GM18867 (cell line): ENCODE measurements at regions not wholly inside any gene's neighbourhood (a gene's known extent, or its start where the extent isn't known, plus 50 kb on each side); places are given as distances from the start of the nearest gene placed in this dataset.
A peak's percentile ranks its signal among the peaks of the same experiment; 100 is the strongest.

Experiments used
- ATAC-seq: cut with Tn5 transposase; IDR thresholded peaks from one replicate; pipeline ENCODE4 v1.9.1; 2021; ENCODE audit warnings: mild to moderate bottlenecking, moderate library complexity; ENCODE audit not compliant: unreplicated experiment

GRCh38 chr2:136225950-136226835 is 108.2 kb upstream of the CXCR4 start:
- peak; percentile 79 for ATAC-seq

DNA sequence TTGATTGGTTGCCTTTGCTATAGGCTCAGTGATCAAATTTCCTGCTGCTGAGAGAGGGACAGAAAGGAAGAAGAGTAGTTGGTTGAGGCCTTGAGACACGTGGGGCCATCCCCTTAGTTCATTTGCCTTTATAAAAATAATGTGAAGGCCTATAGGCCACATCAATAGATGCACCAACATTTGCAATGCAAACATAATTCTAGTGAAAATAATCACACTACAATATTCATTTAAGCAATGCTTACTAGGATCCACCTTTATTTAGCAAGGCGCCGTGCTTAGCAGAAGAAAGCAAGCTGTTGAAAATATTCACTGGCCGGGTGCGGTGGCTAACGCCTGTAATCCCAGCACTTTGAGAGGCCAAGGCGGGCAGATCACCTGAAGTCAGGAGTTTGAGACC is 105.3 kb upstream of the CXCR4 start:
- no peak for ATAC-seq

DNA sequence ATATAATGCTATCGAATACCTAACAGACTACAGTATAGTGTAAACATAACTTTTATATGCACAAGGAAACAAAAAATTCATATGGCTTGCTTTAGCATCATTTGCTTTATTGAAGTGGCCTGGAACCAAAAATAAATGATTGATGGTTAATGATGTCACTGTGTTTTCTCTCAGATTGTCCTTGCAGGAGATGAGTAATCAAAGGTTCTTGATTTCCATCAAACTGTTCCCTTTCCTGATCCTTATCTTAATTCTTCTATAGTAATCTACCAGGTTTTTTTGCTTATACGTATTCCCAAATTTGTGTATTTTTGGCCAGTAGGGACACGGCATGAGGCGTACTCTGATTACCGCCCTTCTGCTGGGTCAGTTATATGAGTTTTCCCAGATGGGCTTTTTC is 104.9 kb upstream of the CXCR4 start:
- ATAC-seq: no peak

- no peak for ATAC-seq
Measured at GRCh38 chr2:136221026-136221425, 103.1 kb upstream of the CXCR4 start.

DNA sequence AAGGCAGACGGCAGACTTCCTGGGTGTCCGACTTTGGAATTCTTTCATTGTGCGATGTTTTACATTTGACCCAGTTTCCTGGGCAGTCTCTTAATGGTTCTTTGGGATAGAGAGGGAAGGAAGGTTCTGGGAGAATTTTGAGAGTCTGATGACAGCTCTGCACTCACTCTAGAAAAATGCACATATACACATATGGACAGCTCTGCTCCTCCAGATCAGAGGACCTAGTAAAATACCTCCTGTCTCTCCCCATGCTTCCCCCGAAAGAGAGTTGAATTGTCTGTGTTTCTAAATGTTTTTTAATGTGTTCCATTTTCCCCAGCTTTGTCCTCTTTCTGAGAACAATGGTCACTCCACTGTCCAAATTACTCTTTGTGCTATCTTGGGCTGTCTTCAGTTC is 102.0 kb upstream of the CXCR4 start:
- ATAC-seq: no peak

DNA sequence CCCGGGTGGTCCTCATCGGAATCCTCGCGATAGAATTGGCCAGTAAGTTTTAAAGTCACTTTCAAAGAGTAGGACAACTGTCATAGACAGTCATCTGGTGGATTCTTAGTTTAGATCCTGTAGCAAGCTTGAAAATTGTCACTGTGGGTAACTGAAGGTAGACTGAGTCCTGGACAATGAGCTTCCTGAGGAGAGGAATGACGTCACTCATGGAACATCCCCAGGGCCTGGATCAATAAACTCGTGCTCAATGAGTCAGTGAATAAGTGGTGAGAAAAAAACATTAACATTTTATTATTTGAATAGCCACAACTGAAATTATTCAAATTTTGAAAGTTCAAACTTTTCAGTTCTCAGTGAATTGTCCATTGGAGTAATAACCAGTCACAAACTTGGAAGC is 101.4 kb upstream of the CXCR4 start:
- ATAC-seq: no peak

- ATAC-seq: no peak
Measured at GRCh38 chr2:136217996-136218395, 100.0 kb upstream of the CXCR4 start.

GRCh38 chr2:136215908-136216472 is 98.0 kb upstream of the CXCR4 start:
- no peak for ATAC-seq

DNA sequence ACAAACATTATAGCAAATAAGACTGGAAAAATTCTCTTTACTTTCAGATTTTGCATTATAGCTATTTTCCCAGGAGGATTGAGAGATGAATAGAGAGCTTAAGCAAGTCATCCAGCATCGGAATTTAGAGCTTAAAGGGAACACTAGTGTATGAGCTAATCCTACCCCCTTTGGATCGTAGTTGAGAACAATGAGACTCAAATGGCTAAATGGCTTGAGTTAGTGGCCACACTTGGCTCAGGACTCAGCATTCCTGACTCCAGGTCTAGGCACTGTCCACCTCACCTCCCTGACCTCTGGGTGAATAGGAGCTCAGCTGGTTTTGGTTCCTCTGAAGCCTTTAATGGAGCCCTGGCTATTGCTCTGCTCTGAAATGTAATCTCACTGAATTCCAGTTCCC is 97.5 kb upstream of the CXCR4 start:
- ATAC-seq: no peak

DNA sequence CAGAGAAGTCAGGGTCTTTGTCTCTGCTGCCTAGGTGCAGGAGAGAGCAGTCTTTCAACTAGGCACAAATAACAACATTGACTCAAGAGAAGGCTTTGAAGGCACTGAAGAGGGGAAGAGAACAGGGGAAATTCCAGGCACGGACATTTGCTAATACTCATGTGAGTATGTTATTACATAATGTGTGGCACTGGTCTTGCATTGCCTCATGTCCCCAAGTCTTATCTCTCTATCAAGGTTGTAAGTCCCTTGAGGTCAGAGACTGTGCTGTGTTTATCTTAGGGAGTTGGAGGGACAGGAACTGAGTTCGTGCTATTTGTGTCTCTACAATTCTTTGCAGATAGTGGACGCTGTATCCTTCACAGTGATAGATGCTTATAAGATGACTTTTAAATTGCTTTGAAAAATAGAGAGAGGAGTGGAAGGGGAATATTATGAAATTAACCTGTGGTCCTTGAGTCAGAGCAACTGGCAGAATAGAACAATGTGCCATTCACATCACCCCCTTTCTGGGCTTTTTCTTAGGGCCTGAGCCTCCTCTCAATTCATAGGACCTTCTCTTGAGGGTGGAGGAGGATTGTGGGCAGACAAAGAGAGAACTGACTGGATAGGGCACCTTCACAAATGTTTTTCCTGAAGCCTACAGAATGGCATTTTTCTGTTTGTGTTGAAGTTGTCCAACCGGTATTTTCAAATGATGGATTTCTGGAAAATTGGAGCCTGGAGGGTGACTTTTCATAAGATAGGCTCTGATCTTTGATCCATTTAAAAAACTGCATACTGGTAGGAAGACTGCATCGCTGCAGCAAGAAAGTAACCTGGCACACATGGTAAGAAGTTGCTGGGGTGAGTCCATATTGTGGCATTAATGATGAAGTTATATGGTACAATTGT is 96.6 kb upstream of the CXCR4 start:
- no peak for ATAC-seq

- ATAC-seq: no peak
Measured at GRCh38 chr2:136213836-136214235, 95.9 kb upstream of the CXCR4 start.

GRCh38 chr2:136212426-136213378 is 94.8 kb upstream of the CXCR4 start:
- ATAC-seq: peak; percentile 74

DNA sequence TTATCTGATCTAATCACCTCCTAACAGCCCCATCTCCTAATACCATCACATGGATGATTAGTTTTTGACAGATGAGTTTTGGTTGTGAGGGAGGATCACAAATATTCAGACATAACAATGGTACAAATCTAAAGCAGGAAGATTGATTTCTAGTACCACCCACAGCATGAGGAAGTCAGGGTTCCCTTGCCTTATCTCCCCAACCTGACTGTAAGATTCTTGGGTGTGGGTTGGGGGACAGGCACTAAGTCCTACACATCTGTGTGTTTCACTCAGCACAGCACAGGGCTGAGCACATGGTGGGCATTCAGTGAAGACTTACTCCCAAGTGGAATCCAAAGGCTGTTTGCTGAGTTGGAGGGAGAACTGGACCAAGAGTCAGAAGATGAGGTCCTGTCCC is 93.8 kb upstream of the CXCR4 start:
- ATAC-seq: no peak

DNA sequence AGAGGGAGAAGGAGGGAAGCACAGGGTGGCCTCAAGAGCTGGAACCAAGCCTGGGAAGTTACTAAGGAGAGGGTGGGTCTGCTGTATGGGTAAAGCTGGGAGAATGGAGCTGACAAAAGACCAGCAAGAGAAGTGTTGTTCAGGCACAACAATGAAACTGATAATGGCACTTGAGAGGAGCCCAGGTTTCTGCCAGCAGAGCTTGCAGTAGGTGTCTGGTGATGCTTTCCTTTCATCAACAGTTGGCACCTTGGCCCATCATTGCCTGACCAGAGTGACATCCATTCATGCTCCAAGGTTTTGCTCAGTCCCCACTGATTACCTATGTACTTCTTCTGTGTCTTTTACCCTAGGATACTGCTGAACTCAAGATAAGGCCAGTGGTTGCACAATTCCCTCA is 92.9 kb upstream of the CXCR4 start:
- ATAC-seq: no peak

- ATAC-seq: no peak
Measured at GRCh38 chr2:136210455-136210805, 92.5 kb upstream of the CXCR4 start.

GRCh38 chr2:136209561-136210454 is 91.9 kb upstream of the CXCR4 start:
- no peak for ATAC-seq

- no peak for ATAC-seq
Measured at GRCh38 chr2:136208682-136209420, 90.9 kb upstream of the CXCR4 start.

DNA sequence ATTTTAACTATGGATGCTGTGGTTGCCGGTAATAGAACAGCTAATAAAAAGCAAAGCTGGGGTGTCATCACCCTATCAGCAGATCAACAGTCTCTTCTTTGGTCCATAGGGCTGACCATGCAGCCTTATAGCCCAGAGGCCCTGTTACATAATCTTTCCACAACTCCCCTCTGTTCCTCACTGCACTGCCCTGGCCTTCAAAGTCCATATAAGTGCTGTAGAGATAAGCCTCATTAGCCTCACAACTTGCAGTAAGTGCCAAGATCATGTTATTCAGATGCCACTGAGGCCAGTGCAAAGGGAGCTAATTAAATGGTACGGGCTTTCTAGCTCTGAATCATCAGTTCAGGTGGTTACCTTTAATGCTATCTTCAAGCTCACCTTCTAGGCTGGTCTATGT is 89.7 kb upstream of the CXCR4 start:
- no peak for ATAC-seq
